GM21786 (cell line): ENCODE measurements at regions not wholly inside any gene's neighbourhood (a gene's known extent, or its start where the extent isn't known, plus 50 kb on each side); places are given as distances from the start of the nearest gene placed in this dataset.
"Not testable (repeated sequence)": the region's sequence is repeated elsewhere in the genome, so short reads cannot be mapped to it uniquely, and the experiment has no call there.

Experiments
- ATAC-seq: cut with Tn5 transposase; IDR thresholded peaks from one replicate; pipeline ENCODE4 v1.9.1; 2021; ENCODE audit not compliant: unreplicated experiment

GRCh38 chr11:28837599-28837998 lies 729.4 kb downstream of the METTL15 start:
- no peak for ATAC-seq

- no peak for ATAC-seq
Measured at GRCh38 chr11:28836285-28837081, 728.3 kb downstream of the METTL15 start.

DNA sequence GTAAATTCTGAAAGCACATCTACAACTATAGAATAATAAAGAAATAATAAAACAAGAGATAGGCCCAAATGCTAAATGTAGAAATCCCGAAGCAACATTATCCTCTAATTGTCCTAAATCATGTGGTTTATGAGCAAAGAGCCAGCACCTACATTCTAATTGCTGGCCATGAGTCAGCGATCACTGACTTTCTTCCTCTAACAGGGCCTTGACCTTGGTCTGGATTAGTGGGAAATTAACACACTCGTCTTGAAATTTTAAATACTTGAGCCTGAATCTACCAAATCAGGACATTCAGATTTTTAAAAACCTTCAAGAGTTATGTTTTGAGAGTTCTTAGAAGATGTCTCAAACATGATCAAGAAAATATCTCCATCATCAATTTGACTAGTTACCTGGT lies 727.6 kb downstream of the METTL15 start:
- no peak for ATAC-seq

GRCh38 chr11:28835317-28835716 lies 727.1 kb downstream of the METTL15 start:
- no peak for ATAC-seq

DNA sequence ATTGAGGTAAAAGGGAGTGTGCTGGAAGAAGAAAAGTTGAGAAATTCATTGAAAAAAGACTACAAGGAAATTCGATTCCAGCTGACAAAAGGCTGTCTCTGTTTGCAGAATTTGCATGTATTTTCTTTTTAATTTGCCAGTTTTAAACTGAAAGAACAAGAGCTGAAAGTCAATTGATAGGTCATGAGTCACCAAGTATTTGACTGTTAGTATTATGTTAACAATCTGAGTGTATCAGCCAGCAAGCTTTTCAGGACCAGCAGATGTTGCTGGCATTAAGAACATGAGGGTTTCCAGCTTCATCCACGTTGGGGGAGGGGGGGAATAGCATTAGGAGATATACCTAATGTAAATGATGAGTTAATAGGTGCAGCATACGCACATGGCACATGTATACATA lies 726.7 kb downstream of the METTL15 start:
- no peak for ATAC-seq

- ATAC-seq: no peak
Measured at GRCh38 chr11:28833670-28834069, 725.5 kb downstream of the METTL15 start.

DNA sequence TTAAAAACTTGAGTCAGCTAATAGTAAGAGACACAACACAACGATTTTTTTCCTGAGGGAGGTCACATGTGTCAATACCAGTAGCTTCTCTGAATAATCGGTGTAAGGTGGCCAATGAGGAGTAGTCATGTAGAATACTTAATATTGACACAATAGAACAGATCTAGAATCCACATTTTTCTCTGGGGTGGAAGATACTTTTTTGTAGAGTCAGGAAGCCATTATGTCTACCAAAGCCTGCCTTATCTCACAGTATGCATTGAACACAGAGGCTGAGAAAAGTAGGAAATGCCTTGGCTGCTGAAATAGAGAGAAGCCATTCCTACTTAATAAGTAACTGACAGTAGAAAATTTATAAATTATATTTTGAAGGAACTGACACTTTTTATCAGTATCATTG lies 725.0 kb downstream of the METTL15 start:
- no peak for ATAC-seq

DNA sequence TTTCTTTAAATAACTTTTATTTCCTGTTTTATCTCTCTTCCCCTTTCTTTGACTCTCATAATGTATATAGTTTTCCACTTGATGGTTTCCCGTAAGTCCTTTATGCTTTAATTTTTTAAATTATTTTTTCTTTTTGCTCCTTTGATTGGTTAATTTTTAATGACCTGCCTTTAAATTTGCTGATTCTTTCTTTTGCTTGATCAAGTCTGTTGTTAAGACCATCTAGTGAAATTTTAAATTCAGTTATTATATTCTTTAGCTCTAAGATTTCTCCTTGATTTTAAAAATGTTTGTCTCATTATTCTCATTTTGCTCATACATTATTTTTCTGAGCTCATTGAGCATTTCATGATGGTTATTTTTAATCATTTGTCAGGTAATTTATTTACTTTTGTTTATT lies 718.6 kb downstream of the METTL15 start:
- ATAC-seq: no peak

DNA sequence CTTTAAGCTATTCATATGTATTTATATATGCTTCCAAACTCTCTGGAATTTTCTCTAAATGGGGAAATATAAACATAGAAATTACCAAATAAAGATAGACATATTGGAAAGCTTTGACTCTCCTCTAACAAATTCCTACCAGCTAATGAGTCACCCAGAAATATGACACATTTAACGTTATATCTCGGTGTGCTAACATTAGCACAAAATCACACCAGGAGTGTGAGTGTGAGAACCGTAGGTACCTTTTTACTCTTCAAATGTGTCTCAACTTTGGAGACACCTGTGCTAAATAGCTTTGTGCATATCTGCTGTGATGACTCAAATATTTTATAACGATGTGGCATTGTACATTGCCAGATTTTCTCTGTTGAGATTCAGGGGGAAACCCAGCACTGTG lies 714.4 kb downstream of the METTL15 start:
- ATAC-seq: no peak

DNA sequence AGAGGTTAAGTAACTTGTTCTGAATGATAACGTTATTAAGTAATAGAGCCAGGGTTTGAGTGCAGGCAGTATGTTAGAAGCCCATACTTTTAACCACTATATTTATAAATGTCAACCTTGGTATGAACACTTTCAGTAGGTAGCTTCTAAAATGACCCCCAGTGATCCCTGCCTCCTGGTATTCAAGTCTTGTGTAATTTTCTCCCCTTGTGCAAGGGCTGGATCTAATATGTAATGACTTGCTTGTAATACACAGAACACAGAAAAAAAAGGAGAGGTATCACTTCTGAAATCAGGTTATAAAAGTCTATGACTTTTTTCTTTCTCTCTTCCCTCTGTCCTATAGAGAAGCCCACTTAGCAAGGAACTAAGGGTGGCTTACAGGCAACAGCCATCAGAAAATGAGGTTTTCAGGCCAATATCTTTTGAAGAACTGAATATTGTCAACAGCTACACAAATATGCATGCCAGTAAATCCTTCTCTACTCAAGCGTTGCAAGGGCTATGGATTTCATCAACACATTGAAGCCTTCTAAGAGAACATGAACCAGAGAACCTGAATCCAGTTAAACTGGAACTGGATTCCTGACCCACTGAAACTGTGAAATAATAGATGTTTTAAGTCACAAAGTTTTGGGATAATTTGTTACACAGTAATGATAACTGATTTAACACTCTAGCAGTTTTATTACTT lies 712.3 kb downstream of the METTL15 start:
- ATAC-seq: no peak

- ATAC-seq: no peak
Measured at GRCh38 chr11:28819741-28820140, 711.6 kb downstream of the METTL15 start.

- no peak for ATAC-seq
Measured at GRCh38 chr11:28815110-28815509, 706.9 kb downstream of the METTL15 start.

- ATAC-seq: no peak
Measured at GRCh38 chr11:28808771-28809170, 700.6 kb downstream of the METTL15 start.

DNA sequence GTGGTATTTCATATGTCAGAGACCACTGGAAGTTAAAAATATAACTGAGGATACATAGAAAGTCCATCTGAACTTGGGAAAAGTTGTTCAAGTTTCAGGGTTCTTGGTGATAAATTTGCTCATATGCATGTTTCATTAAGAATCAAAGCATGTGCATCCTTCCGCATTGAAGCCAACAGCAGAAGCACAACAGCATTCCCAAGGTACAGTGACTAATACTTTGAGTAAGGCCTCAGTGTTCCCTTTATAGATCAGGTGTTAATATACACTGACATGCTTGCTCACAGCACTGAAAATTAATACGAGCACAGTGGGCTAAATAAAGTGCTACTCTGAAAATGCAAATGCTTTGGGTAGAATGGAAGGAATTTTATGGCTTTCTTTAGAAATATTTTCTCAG lies 691.1 kb downstream of the METTL15 start:
- ATAC-seq: no peak

- ATAC-seq: no peak
Measured at GRCh38 chr11:28798286-28798685, 690.1 kb downstream of the METTL15 start.

DNA sequence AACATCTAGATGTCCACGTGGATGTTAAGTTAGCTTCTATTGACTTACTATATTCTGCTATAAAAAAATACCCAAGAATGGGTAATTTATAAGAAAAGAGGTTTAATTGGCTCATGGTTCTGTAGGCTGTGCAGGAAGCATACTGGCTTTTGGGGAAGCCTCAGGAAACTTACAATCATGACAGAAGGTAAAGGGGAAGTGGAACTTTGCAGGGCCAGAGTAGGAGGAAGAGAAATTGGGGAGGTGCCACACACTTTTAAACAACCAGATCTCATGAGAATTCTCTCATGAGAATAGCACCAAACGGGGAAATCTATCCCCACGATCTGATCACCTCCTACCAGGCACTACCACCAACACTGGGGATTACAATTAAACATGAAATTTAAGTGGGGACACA lies 689.3 kb downstream of the METTL15 start:
- ATAC-seq: no peak

DNA sequence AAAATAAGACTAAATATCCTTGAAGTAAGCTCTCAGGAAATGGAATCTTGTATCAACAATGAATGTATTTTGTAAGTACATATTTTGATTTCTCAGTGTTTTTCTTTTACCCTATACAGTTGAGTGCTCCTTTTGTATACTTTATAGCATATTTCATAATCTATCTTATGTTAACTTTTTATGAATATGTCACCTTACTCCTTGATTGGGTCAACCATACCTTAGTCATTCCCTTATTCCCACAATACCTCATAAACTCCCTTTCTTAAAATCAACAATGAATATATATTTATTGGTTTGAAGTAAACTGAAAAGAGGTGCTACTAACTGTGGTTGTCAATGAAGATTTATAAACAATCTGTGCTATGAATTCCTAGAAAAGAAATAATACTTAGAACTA lies 686.2 kb downstream of the METTL15 start:
- no peak for ATAC-seq

- ATAC-seq: no peak
Measured at GRCh38 chr11:28793282-28793738, 685.1 kb downstream of the METTL15 start.

- no peak for ATAC-seq
Measured at GRCh38 chr11:28792856-28793255, 684.7 kb downstream of the METTL15 start.

GRCh38 chr11:28787897-28788296 lies 679.7 kb downstream of the METTL15 start:
- ATAC-seq: not testable (repeated sequence)

DNA sequence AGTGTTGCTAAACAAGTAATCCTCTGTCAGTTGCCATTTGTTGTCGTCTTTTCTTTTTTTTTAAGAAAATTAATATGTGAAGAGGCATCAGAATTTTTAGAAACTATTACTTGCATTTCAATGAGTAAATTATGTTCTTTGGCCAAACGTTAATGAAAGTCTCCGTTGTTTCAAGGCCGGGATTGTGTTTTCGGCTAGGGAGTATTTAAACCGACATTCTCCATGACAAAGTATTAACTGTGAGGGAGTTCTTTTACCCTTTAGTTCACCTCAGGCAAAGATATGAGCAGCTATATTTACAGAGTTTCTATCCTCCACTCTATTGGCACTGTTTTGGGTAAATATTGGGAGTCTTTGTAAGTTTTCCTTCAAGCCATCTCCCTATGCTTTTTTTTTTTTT lies 668.9 kb downstream of the METTL15 start:
- ATAC-seq: no peak

DNA sequence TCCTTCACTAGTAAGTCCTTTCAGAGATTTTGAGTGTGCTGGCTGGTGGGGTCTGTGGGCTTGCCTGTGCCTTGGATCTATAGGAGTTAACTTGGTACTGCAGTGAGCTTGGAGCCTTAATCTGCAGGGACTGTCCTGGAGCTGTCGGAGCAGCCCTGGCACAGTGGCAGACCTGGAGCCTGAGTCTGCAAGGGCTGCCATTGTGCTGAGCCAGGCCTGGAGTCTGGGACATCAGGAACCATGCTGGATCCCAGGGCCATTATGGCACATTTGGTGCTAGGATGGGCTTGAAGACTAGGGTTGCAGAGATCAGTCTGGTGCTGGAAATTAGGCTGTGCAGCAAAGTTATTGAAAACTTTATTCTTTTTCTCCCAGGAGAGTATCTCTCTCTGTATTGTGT lies 665.4 kb downstream of the METTL15 start:
- no peak for ATAC-seq
